Brain microvascular endothelial cell (primary cell): ENCODE measurements at regions not wholly inside any gene's neighbourhood (a gene's known extent, or its start where the extent isn't known, plus 50 kb on each side); places are given as distances from the start of the nearest gene placed in this dataset.

Experiments
- DNase-seq: peaks from one replicate; pipeline ENCODE4 v3.0.0-alpha.2; 2020
- H3K27ac ChIP-seq: fragments of 250-450 bp; sonication (Bioruptor Pico); 2 replicates; pipeline ENCODE4 v1.5.1; 2020; ENCODE audit warnings: mild to moderate bottlenecking, moderate library complexity
- H3K27me3 ChIP-seq: fragments of 250-450 bp; sonication (Bioruptor Pico); replicated peaks from 2 replicates; pipeline ENCODE4 v1.5.1; 2020; ENCODE audit warnings: mild to moderate bottlenecking
- H3K36me3 ChIP-seq: fragments of 250-450 bp; sonication (Bioruptor Pico); replicated peaks from 2 replicates; pipeline ENCODE4 v1.5.1; 2020; ENCODE audit warnings: mild to moderate bottlenecking
- H3K4me3 ChIP-seq: 2 replicates; pipeline ENCODE4 v1.5.1; 2011; ENCODE audit warnings: low read depth, mild to moderate bottlenecking, control low read depth, low read length, moderate library complexity
- in situ Hi-C: cut with HindIII; loops from 2 replicates; pipeline ENCODE4 v1.10.0; 2017; ENCODE audit warnings: low sequenced_read_pairs, low pct_ligation_motif_present
- TF ChIP-seq, protein P1 (sequence below): IDR thresholded peaks from 2 replicates; pipeline ENCODE4 v1.5.1; 2011; ENCODE audit warnings: low read depth, mild to moderate bottlenecking, moderate library complexity, low read length, control low read depth, inconsistent platforms; ENCODE audit errors: missing control alignments

DNA sequence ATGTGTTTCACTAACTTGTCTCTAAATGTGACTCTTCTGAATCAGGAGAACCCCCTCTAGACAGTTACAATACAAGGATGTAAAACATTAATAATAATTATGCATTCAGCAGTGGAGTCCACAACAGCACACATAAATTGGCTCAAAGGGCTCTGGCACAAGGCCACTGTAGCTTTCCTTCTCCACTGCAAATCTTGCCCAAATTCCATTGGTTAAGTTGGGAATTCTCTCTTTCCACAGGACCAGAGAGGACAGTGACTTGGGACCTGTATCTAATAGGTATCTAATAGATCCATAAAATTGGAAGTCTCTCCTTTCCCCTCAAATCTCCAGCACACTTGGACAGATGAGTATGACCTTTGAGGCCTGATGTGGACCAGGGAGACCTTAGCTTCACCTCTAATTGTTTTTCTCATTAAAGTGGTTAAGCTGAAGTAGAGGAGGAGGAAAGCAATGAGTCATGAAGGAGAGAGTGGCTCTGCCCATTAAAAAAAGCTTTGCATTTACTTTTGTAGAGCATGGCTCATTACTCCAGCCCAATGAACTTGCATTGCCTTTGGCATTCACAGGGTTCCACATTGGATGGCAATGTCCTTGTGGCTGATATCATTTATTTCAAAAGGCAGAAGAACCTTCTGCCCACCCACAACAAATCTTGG is 72.3 kb upstream of the SH3RF1 start:
- no peak overlapping the region for H3K4me3 ChIP-seq
- in situ Hi-C loops = no loop called here
- H3K36me3 ChIP-seq = no peaks in the 10 kb centered on the region
- TF ChIP-seq, protein P1, sequence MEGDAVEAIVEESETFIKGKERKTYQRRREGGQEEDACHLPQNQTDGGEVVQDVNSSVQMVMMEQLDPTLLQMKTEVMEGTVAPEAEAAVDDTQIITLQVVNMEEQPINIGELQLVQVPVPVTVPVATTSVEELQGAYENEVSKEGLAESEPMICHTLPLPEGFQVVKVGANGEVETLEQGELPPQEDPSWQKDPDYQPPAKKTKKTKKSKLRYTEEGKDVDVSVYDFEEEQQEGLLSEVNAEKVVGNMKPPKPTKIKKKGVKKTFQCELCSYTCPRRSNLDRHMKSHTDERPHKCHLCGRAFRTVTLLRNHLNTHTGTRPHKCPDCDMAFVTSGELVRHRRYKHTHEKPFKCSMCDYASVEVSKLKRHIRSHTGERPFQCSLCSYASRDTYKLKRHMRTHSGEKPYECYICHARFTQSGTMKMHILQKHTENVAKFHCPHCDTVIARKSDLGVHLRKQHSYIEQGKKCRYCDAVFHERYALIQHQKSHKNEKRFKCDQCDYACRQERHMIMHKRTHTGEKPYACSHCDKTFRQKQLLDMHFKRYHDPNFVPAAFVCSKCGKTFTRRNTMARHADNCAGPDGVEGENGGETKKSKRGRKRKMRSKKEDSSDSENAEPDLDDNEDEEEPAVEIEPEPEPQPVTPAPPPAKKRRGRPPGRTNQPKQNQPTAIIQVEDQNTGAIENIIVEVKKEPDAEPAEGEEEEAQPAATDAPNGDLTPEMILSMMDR = no peak
- H3K27me3 ChIP-seq = no peaks in the 10 kb centered on the region
- H3K27ac ChIP-seq = no peak overlapping the region
- DNase-seq = no peak

DNA sequence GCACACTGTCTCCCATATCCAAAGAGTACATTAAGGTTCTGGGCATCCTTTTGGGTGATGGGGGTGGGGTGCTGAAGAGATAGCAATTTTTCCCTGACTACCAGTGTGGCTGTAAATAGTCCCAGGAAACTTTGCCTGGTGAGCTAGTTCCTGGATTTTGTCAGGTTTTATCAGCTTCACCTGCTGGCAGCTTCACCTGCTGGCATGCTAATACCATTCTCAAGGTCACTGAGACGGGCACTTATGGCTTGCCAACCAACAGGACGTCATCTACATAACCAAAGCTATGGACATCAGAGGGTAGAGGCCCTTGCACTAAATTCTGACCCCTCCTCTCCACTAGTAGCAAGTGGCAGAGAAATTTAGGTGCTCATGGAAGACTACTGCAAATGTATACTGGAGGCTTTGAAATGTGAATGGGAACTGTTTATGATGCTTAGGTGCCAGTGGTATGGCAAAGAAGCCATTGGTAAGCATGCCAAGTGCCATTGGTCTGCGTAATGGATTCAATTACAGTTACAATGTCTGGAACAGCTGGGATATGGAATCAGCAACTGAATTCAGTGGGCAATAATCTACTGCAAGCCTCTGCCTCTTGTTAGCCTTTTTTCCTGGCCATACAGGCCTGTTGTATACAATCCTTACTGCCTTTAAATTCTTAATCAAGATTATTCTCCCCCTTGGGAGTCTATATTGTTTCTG is 71.6 kb upstream of the SH3RF1 start:
- no peaks in the 10 kb centered on the region for H3K27me3 ChIP-seq
- TF ChIP-seq, protein P1 = no peak
- no peaks in the 10 kb centered on the region for H3K36me3 ChIP-seq
- no peak overlapping the region for H3K27ac ChIP-seq
- in situ Hi-C loops = no loop called here
- H3K4me3 ChIP-seq = no peak overlapping the region
- DNase-seq = no peak

DNA sequence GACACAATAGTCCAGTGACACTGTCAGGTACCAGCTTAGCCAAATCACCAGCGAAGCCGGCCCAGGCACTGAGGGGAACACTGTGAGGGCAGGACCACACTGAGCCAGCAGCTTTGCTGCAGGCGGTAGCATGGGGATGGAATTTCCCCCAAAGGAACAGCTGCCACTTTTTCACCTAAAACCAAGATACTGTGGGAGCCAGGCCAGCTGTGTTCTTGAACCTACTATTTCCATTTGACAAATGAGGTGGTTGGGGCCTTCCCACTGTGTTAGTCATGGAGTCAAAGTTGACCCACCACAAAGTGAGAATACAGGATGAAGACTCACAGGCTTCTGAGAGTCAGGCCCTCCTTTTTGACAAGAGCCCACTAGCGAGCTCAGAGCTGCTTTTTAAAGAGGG is 70.7 kb upstream of the SH3RF1 start:
- TF ChIP-seq, protein P1 = no peak
- no peaks in the 10 kb centered on the region for H3K36me3 ChIP-seq
- in situ Hi-C loops = no loop called here
- DNase-seq = peak; percentile 74
- no peak overlapping the region for H3K4me3 ChIP-seq
- H3K27me3 ChIP-seq = no peaks in the 10 kb centered on the region
- no peak overlapping the region for H3K27ac ChIP-seq

DNA sequence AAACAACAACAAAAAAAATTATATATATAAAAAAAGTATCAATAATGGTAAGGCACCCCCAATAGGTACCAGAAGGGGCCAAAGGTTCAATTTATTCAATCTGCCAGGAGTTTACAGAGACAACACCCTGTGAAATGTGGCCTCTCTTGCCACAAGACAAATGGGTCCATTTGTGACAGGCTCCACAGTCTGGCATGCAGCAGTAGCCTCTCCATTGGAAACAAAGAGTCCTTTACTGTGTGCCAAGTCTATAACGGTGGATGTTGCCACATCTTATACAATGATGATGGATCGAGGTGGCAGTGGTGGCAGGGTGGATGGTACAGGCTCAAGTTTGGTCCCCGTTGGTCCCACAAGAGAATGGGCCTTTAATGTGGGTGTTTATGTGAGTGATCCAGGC is 70.1 kb upstream of the SH3RF1 start:
- no peak overlapping the region for H3K4me3 ChIP-seq
- TF ChIP-seq, protein P1 = no peak
- H3K27me3 ChIP-seq = no peaks in the 10 kb centered on the region
- DNase-seq = no peak
- H3K36me3 ChIP-seq = no peaks in the 10 kb centered on the region
- in situ Hi-C loops = no loop called here
- H3K27ac ChIP-seq = no peak overlapping the region

DNA sequence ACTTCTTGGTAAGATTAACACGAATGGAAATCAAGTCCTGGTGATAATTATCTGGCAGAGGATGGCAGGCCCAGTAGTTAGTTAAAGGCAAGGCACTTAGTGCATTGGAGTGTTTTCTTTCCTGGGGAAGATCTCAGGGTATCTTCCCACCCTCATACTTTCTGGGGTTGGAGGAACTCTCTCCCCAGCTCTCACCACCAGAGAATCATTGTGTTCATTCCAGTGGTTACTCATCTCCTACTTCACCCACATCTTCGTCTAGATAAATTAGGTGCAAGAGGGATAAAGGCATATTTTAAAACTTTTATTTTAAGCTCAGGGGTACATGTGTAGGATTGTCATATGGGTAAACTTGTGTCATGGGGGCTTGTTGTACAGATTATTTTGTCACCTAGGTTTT is 67.5 kb upstream of the SH3RF1 start:
- TF ChIP-seq, protein P1 = no peak
- DNase-seq = peak; percentile 24
- Histone ChIP-seq H3K27ac (peak overlapping the region; percentile 76), H3K36me3 (no peaks in the 10 kb centered on the region), H3K4me3 (no peak overlapping the region), H3K27me3 (no peaks in the 10 kb centered on the region)
- in situ Hi-C loops = no loop called here

DNA sequence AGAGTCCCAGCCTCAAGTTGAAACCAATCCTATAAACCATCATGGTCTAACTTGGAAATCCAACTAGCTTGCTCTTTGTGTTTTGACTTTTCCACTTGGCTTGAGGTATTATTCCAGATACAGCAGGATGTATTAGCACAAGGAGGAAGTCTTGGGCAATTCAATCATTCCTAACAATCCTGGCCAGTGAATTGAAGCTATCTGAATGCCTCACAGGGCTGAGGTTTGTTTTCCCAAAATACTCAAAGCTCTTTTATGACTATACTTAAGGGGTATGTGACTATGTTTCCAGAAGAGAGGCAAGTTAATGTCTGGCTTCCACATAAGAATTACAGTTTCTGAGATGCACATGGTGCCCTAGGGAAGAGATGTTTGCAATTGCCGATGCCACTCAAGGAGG is 66.8 kb upstream of the SH3RF1 start:
- TF ChIP-seq, protein P1 = no peak
- no peaks in the 10 kb centered on the region for H3K27me3 ChIP-seq
- DNase-seq = peak; percentile 88
- peak overlapping the region; percentile 76 for H3K27ac ChIP-seq
- no peaks in the 10 kb centered on the region for H3K36me3 ChIP-seq
- in situ Hi-C loops = no loop called here
- H3K4me3 ChIP-seq = no peak overlapping the region
